ENCODE measurements at regions not wholly inside any gene's neighbourhood (a gene's known extent, or its start where the extent isn't known, plus 50 kb on each side); places are given as distances from the start of the nearest gene placed in this dataset.
"Not testable (repeated sequence)": the region's sequence is repeated elsewhere in the genome, so short reads cannot be mapped to it uniquely, and the experiment has no call there.

GRCh38 chr18:54662986-54663385 is 71.9 kb downstream of the DYNAP start:
- Histone ChIP-seq H3K9me3 (ENCODE audit: control extremely low read depth in 1 of 3, control insufficient read depth in 2 of 3, insufficient read depth in 1 of 3, low read length in 2 of 3) (no peaks in the 10 kb centered on the region), H3K4me1 (ENCODE audit: control insufficient read depth in 2 of 2, insufficient read depth in 2 of 2, low read length in 2 of 2) (no peaks in the 10 kb centered on the region), H3K4me2 (replicated peaks; ENCODE audit: low read depth, low read length, poor library complexity, severe bottlenecking) (no peak overlapping the region), H3K4me3 (ENCODE audit: control extremely low read depth in 1 of 5, extremely low read depth in 1 of 5, insufficient read depth in 1 of 5, low read depth in 2 of 5, low read length in 4 of 5) (no peak overlapping the region), H3K27me3 (replicated peaks in 1 of 4; ENCODE audit: control extremely low read depth in 1 of 4, control insufficient read depth in 3 of 4, insufficient read depth in 4 of 4, low read length in 3 of 4) (peaks cover 0 to 2% (median 0%) of the 10 kb centered on the region in 4 experiments), H3K9ac (ENCODE audit: low read length) (no peak overlapping the region), H3K79me2 (ENCODE audit: control insufficient read depth, insufficient read depth, low read length) (no peaks in the 10 kb centered on the region), H4K20me1 (ENCODE audit: control insufficient read depth, insufficient read depth, low read length, poor library complexity, severe bottlenecking) (no peaks in the 10 kb centered on the region), H3K27ac (ENCODE audit: low read length in 2 of 2) (no peak overlapping the region), H3K36me3 (replicated peaks in 1 of 2; ENCODE audit: control extremely low read depth in 1 of 2, control insufficient read depth in 1 of 2, extremely low read depth in 1 of 2, insufficient read depth in 2 of 2, low read length in 1 of 2) (no peaks in the 10 kb centered on the region), H2AFZ (ENCODE audit: insufficient read depth, low read depth, low read length, poor library complexity, severe bottlenecking) (no peak overlapping the region)
- CTCF ChIA-PET = no interaction called here
- Mint-ChIP-seq H3K27me3 (peaks cover 7% of the 10 kb centered on the region), H3K9me3 (ENCODE audit: insufficient read depth) (peaks cover 6% of the 10 kb centered on the region), H3K27ac (no peak overlapping the region), H3K4me3 (no peak overlapping the region), H3K4me1 (no peaks in the 10 kb centered on the region)
- DNase-seq (no peak), ATAC-seq (ENCODE audit: low read depth) (no peak)
- TF ChIP-seq CTCF (IDR thresholded peaks at IDR 0.05) (no peak), EZH2 (IDR thresholded peaks at IDR 0.05; ENCODE audit: borderline replicate concordance, insufficient read depth, low read depth, low read length, poor library complexity, severe bottlenecking) (no peak)
- WGBS (ENCODE audit: insufficient coverage) = no CpG with 5 or more reads among the region's 2 CpGs
- POLR2A ChIA-PET = no interaction called here
- intact Hi-C loops (cut with micrococcal nuclease) = no loop called here

GRCh38 chr18:54669701-54670100 is 78.7 kb downstream of the DYNAP start:
- H3K4me1 Mint-ChIP-seq; DNase-seq; H3K4me1 ChIP-seq (ENCODE audit: control insufficient read depth in 2 of 2, insufficient read depth in 2 of 2, low read length in 2 of 2); H3K27me3 Mint-ChIP-seq; H3K79me2 ChIP-seq (ENCODE audit: control insufficient read depth, insufficient read depth, low read length); POLR2A ChIA-PET; H3K27ac Mint-ChIP-seq; H3K4me3 ChIP-seq (ENCODE audit: control extremely low read depth in 1 of 5, extremely low read depth in 1 of 5, insufficient read depth in 1 of 5, low read depth in 2 of 5, low read length in 4 of 5); H3K27ac ChIP-seq (ENCODE audit: low read length in 2 of 2); H3K4me3 Mint-ChIP-seq; H3K9me3 ChIP-seq (ENCODE audit: control extremely low read depth in 1 of 3, control insufficient read depth in 2 of 3, insufficient read depth in 1 of 3, low read length in 2 of 3); H2AFZ ChIP-seq (ENCODE audit: insufficient read depth, low read depth, low read length, poor library complexity, severe bottlenecking); H3K27me3 ChIP-seq (replicated peaks in 1 of 4; ENCODE audit: control extremely low read depth in 1 of 4, control insufficient read depth in 3 of 4, insufficient read depth in 4 of 4, low read length in 3 of 4); H3K36me3 ChIP-seq (replicated peaks in 1 of 2; ENCODE audit: control extremely low read depth in 1 of 2, control insufficient read depth in 1 of 2, extremely low read depth in 1 of 2, insufficient read depth in 2 of 2, low read length in 1 of 2); H3K9me3 Mint-ChIP-seq (ENCODE audit: insufficient read depth); ATAC-seq (ENCODE audit: low read depth); H3K4me2 ChIP-seq (replicated peaks; ENCODE audit: low read depth, low read length, poor library complexity, severe bottlenecking); H4K20me1 ChIP-seq (ENCODE audit: control insufficient read depth, insufficient read depth, low read length, poor library complexity, severe bottlenecking); H3K9ac ChIP-seq (ENCODE audit: low read length): not testable (repeated sequence)
- CTCF ChIA-PET = interaction anchor here (1.5 kb wide), 1 partner anchor 1100 kb away, joined by 7 read pairs; no protein-coding TSS in a partner anchor
- intact Hi-C loops (cut with micrococcal nuclease) = loop anchor here (5.0 kb wide), 1 partner anchor 972 kb away; no protein-coding TSS in a partner anchor
- WGBS (ENCODE audit: insufficient coverage) = 97% methylated on average over 6 of the region's 15 CpGs
